A549 (cell line): ENCODE measurements at regions not wholly inside any gene's neighbourhood (a gene's known extent, or its start where the extent isn't known, plus 50 kb on each side); places are given as distances from the start of the nearest gene placed in this dataset.

Source experiments
- ATAC-seq, 2 experiments: fragments of 200-7000 bp in 1 of 2; fragments of >200 bp in 1 of 2; cut with Nextera tagmentation in 1 of 2; cut with Tn5 transposase in 1 of 2; 3 replicates each; pipeline versions ENCODE4 v1.8.0 to v1.9.1; 2018 to 2020; ENCODE audit warnings: mild to moderate bottlenecking in 1 of 2, moderate library complexity in 1 of 2
- CTCF ChIA-PET: fragments of 300-600 bp; sonication (Branson Sonifier 250); formaldehyde crosslinking; extraction: SDS; loops from one replicate; lab custom pipeline; 2021; ENCODE audit warnings: antibody characterized with exemption, inconsistent platforms; lab: Yijun Ruan, JAX
- POLR2A ChIA-PET: fragments of 350-600 bp; formaldehyde crosslinking; extraction: SDS; loops from one replicate; lab custom pipeline; 2021; ENCODE audit warnings: antibody characterized with exemption, inconsistent platforms; lab: Yijun Ruan, JAX
- DNase-seq, 2 experiments: peaks; one replicate each; pipeline versions ENCODE4 v3.0.0 to v3.0.0-alpha.2; 2011 to 2016; ENCODE audit warnings: low read depth in 1 of 2, low spot score in 1 of 2
- FAIRE-seq: peaks from 2 replicates; lab custom pipeline; 2011; peaks lifted over from hg19 to GRCh38; lab: Jason Lieb, UNC
- H3K27ac ChIP-seq, 2 experiments: fragments of >200 bp; sonication (Bioruptor Twin); formaldehyde crosslinking; 3 replicates each; pipeline ENCODE4 v1.5.1; 2016 to 2017
- H3K4me1 ChIP-seq: fragments of >200 bp; sonication (Bioruptor Twin); formaldehyde crosslinking; 3 replicates; pipeline ENCODE4 v1.6.1; 2016
- H3K4me2 ChIP-seq: fragments of >200 bp; sonication (Bioruptor Twin); formaldehyde crosslinking; 3 replicates; pipeline ENCODE4 v1.6.1; 2016
- H3K4me3 ChIP-seq: fragments of >200 bp; sonication (Bioruptor Twin); formaldehyde crosslinking; 3 replicates; pipeline ENCODE4 v1.5.1; 2016
- H3K9me3 ChIP-seq: fragments of >200 bp; sonication (Bioruptor Twin); formaldehyde crosslinking; 3 replicates; pipeline ENCODE4 v1.6.1; 2016
- CEBPB ChIP-seq, 2 experiments: fragments of >200 bp in 1 of 2; sonication (Bioruptor Twin) in 1 of 2; formaldehyde crosslinking in 1 of 2; IDR thresholded peaks; 2 replicates each; pipeline ENCODE4 v1.6.1; 2012 to 2016
- CHD2 ChIP-seq: fragments of 150-350 bp; IDR thresholded peaks from 2 replicates; pipeline ENCODE4 v1.6.1; 2014; ENCODE audit warnings: low read length; ENCODE audit not compliant: partially characterized antibody
- EHF ChIP-seq: fragments of 250-450 bp; sonication (Bioruptor Pico); IDR thresholded peaks from 2 replicates; pipeline ENCODE4 v1.5.0; 2020; ENCODE audit warnings: mild to moderate bottlenecking
- FOSL2 ChIP-seq, 2 experiments: fragments of 450-650 bp in 1 of 2; fragments of >200 bp in 1 of 2; sonication (Bioruptor Twin) in 1 of 2; formaldehyde crosslinking; IDR thresholded peaks; 2 replicates each; pipeline versions ENCODE4 v1.5.0 to v1.6.1; 2016 to 2020; ENCODE audit warnings: mild to moderate bottlenecking in 1 of 2, moderate library complexity in 1 of 2
- HDAC2 ChIP-seq: fragments of 200-600 bp; sonication (generic); IDR thresholded peaks from 2 replicates; pipeline ENCODE4 v1.6.1; 2016
- HEYL ChIP-seq: fragments of 250-450 bp; sonication (Bioruptor Pico); IDR thresholded peaks from 2 replicates; pipeline ENCODE4 v1.8.0; 2021; ENCODE audit warnings: mild to moderate bottlenecking, moderate library complexity
- HOXB5 ChIP-seq: fragments of 250-450 bp; sonication (Bioruptor Pico); IDR thresholded peaks from 2 replicates; pipeline ENCODE4 v1.5.0; 2020; ENCODE audit warnings: mild to moderate bottlenecking, moderate library complexity
- JUNB ChIP-seq: fragments of >200 bp; sonication (Bioruptor Twin); formaldehyde crosslinking; IDR thresholded peaks from 2 replicates; pipeline ENCODE4 v1.6.1; 2016
- KDM1A ChIP-seq: fragments of 200-600 bp; sonication (generic); IDR thresholded peaks from 2 replicates; pipeline ENCODE4 v1.6.1; 2016; ENCODE audit warnings: low read depth, mild to moderate bottlenecking
- KDM5A ChIP-seq: fragments of 200-600 bp; sonication (generic); IDR thresholded peaks from 2 replicates; pipeline ENCODE4 v1.6.1; 2016; ENCODE audit warnings: antibody characterized with exemption, mild to moderate bottlenecking
- NPAS2 ChIP-seq: fragments of 250-450 bp; sonication (Bioruptor Pico); IDR thresholded peaks from 2 replicates; pipeline ENCODE4 v1.8.0; 2022; ENCODE audit warnings: mild to moderate bottlenecking, moderate library complexity, borderline replicate concordance
- PHF8 ChIP-seq: fragments of 200-600 bp; sonication (generic); IDR thresholded peaks from 2 replicates; pipeline ENCODE4 v1.6.1; 2016; ENCODE audit warnings: low read depth, mild to moderate bottlenecking, antibody characterized with exemption, moderate library complexity, borderline replicate concordance
- POLR2AphosphoS2 ChIP-seq: conservative IDR thresholded peaks from 2 replicates; pipeline ENCODE4 v1.6.1; 2012; ENCODE audit warnings: low read length, improper control_type of control experiment, inconsistent platforms
- RAD21 ChIP-seq, 2 experiments: fragments of >200 bp in 1 of 2; sonication (Bioruptor Twin) in 1 of 2; formaldehyde crosslinking in 1 of 2; IDR thresholded peaks in 1 of 2; conservative IDR thresholded peaks in 1 of 2; 2 replicates in 1 of 2; 3 replicates in 1 of 2; pipeline ENCODE4 v1.6.1; 2012 to 2018; ENCODE audit warnings: inconsistent platforms in 1 of 2
- RARB ChIP-seq: fragments of 250-450 bp; sonication (Bioruptor Pico); IDR thresholded peaks from 2 replicates; pipeline ENCODE4 v1.8.0; 2021; ENCODE audit warnings: mild to moderate bottlenecking, moderate library complexity
- SREBF2 ChIP-seq: fragments of 450-650 bp; IDR thresholded peaks from 2 replicates; pipeline ENCODE4 v1.6.1; 2014; ENCODE audit warnings: mild to moderate bottlenecking, moderate library complexity
- ZFP36 ChIP-seq: fragments of 450-650 bp; IDR thresholded peaks from 2 replicates; pipeline ENCODE4 v1.6.1; 2014; ENCODE audit warnings: borderline replicate concordance; ENCODE audit not compliant: partially characterized antibody
- ZSCAN20 ChIP-seq: fragments of 250-450 bp; sonication (Bioruptor Pico); IDR thresholded peaks from 2 replicates; pipeline ENCODE4 v1.8.0; 2022; ENCODE audit warnings: mild to moderate bottlenecking, moderate library complexity
- WGBS: methylation state at CpG from one replicate; pipeline ENCODE4 v1.1.6; 2017; ENCODE audit errors: missing lambda C conversion rate; 5-methylcytosine and 5-hydroxymethylcytosine counted together
- TF ChIP-seq, protein P1 (sequence below): fragments of >200 bp; sonication (Bioruptor Twin); formaldehyde crosslinking; IDR thresholded peaks from 3 replicates; pipeline ENCODE4 v1.5.1; 2016
- TF ChIP-seq, protein P2 (sequence below): fragments of >200 bp; sonication (Bioruptor Twin); formaldehyde crosslinking; IDR thresholded peaks from 2 replicates; pipeline ENCODE4 v1.6.1; 2016
- TF ChIP-seq, protein P3 (sequence below): fragments of 250-450 bp; sonication (Bioruptor Pico); IDR thresholded peaks from 2 replicates; pipeline ENCODE4 v1.5.0; 2021; ENCODE audit warnings: mild to moderate bottlenecking, moderate library complexity, borderline replicate concordance
- TF ChIP-seq, protein P4 (sequence below): IDR thresholded peaks from 2 replicates; pipeline ENCODE4 v1.6.1; 2012
- TF ChIP-seq, protein P5 (sequence below): fragments of 200-600 bp; sonication (generic); IDR thresholded peaks from 2 replicates; pipeline ENCODE4 v1.6.1; 2016; ENCODE audit warnings: antibody characterized with exemption, mild to moderate bottlenecking, moderate library complexity

DNA sequence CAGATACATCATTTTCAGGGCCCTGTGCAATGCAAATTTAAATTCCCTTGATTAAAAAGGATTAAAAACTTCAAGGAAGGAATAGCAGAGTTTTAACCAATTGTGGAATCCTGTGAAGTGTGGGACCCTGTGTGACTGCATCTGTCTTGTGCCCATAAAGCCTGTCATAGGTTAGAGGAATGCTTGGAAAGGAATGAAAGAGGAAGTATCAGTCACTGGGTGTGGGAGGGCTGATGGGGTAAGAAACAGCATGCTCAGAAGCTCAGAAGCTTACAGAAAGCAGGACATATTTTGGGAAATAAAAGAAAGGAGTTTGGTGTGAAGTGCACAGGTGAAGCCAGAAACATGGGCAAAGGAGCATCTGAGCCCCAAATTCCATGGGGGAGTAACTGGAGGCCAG, 150.8 kb upstream of the ETV3 start (continued):
- TF ChIP-seq, protein P1, sequence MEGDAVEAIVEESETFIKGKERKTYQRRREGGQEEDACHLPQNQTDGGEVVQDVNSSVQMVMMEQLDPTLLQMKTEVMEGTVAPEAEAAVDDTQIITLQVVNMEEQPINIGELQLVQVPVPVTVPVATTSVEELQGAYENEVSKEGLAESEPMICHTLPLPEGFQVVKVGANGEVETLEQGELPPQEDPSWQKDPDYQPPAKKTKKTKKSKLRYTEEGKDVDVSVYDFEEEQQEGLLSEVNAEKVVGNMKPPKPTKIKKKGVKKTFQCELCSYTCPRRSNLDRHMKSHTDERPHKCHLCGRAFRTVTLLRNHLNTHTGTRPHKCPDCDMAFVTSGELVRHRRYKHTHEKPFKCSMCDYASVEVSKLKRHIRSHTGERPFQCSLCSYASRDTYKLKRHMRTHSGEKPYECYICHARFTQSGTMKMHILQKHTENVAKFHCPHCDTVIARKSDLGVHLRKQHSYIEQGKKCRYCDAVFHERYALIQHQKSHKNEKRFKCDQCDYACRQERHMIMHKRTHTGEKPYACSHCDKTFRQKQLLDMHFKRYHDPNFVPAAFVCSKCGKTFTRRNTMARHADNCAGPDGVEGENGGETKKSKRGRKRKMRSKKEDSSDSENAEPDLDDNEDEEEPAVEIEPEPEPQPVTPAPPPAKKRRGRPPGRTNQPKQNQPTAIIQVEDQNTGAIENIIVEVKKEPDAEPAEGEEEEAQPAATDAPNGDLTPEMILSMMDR: no peak
- TF ChIP-seq RARB (CRISPR knock-in tag) (no peak), SREBF2 (no peak), HOXB5 (no peak), FOSL2 (IDR thresholded peaks at IDR 0.05) (no peak), FOSL2 (CRISPR knock-in tag; IDR thresholded peaks at IDR 0.05) (no peak)

DNA sequence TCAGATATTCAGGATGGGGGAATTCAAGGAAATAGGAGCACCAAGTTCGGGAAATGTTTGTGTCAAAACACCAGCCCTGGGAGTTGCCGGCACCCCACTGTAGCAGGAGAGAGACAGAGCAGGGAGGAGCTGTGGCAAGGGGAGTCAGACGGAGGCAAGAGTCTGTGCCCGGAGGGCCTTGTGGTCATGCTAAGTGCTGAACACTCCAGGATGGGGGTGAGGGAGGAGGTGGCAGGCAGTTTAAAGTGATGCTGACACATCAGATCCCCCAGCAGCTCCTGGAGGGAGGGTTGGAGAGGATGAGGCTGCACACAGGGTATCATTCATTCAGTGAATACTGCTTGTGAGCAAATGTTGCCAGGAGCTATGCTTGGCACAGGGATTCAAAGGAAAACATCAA, 150.3 kb upstream of the ETV3 start:
- FAIRE-seq (no peak), ATAC-seq (no peak), DNase-seq (no peak)
- TF ChIP-seq CEBPB (IDR thresholded peaks at IDR 0.05): no peak
- no peaks in the 10 kb centered on the region for H3K4me1 ChIP-seq
- H3K27ac ChIP-seq: no peak overlapping the region
- no peak overlapping the region for H3K4me2 ChIP-seq
- ChIA-PET CTCF (interaction anchor here (1.0 to 1.4 kb wide), 2 partner anchors 28 to 199 kb away, joined by 3 to 4 read pairs; no protein-coding TSS in a partner anchor), POLR2A (no interaction called here)
- no peak overlapping the region for H3K4me3 ChIP-seq
- H3K9me3 ChIP-seq: no peaks in the 10 kb centered on the region
- 26% methylated on average over 4 of the region's 4 CpGs for WGBS

DNA sequence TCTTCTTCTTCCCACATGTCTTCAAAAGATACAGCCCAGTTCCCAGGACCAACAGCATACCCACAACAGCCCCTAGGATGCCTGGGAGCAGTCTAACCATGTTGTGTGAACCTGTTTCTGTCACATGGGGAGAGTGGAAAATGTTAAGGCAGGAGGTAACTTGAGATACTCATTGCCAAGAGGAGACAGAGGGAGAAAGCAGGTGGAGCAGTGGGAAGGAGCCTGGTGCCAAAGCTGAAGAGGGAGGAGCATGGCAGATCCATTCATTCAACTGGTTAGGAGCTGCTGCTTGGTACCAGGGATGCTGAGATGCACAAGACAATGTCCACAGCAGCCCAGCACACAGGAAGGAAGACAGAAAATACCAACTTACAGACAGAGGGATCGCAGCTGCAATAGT, 149.8 kb upstream of the ETV3 start:
- 22% methylated on average over 1 of the region's 1 CpG for WGBS
- DNase-seq (no peak), FAIRE-seq (no peak)
- no peaks in the 10 kb centered on the region for H3K9me3 ChIP-seq
- TF ChIP-seq NPAS2 (no peak), EHF (CRISPR knock-in tag) (no peak), KDM5A (no peak), RAD21 (conservative IDR thresholded peaks at IDR 0.05 in 1 of 2, IDR thresholded peaks at IDR 0.05 in 1 of 2) (no peak), ZSCAN20 (CRISPR knock-in tag) (no peak)
- TF ChIP-seq, protein P2, sequence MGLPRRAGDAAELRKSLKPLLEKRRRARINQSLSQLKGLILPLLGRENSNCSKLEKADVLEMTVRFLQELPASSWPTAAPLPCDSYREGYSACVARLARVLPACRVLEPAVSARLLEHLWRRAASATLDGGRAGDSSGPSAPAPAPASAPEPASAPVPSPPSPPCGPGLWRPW: no peak
- TF ChIP-seq, protein P3, sequence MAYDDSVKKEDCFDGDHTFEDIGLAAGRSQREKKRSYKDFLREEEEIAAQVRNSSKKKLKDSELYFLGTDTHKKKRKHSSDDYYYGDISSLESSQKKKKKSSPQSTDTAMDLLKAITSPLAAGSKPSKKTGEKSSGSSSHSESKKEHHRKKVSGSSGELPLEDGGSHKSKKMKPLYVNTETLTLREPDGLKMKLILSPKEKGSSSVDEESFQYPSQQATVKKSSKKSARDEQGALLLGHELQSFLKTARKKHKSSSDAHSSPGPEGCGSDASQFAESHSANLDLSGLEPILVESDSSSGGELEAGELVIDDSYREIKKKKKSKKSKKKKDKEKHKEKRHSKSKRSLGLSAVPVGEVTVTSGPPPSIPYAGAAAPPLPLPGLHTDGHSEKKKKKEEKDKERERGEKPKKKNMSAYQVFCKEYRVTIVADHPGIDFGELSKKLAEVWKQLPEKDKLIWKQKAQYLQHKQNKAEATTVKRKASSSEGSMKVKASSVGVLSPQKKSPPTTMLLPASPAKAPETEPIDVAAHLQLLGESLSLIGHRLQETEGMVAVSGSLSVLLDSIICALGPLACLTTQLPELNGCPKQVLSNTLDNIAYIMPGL (CRISPR knock-in tag): no peak
- TF ChIP-seq, protein P4, sequence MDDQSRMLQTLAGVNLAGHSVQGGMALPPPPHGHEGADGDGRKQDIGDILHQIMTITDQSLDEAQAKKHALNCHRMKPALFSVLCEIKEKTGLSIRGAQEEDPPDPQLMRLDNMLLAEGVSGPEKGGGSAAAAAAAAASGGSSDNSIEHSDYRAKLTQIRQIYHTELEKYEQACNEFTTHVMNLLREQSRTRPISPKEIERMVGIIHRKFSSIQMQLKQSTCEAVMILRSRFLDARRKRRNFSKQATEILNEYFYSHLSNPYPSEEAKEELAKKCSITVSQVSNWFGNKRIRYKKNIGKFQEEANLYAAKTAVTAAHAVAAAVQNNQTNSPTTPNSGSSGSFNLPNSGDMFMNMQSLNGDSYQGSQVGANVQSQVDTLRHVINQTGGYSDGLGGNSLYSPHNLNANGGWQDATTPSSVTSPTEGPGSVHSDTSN: no peak
- TF ChIP-seq, all 56 proteins: peak for 0
- no peak overlapping the region for H3K27ac ChIP-seq
- H3K4me1 ChIP-seq: no peaks in the 10 kb centered on the region
- H3K4me3 ChIP-seq: no peak overlapping the region
- ChIA-PET CTCF (interaction anchor here (1.0 to 1.4 kb wide), 2 partner anchors 28 to 198 kb away, joined by 3 to 4 read pairs; no protein-coding TSS in a partner anchor), POLR2A (no interaction called here)
- no peak overlapping the region for H3K4me2 ChIP-seq
- no peak; a peak in 1 of 6 replicates for ATAC-seq

DNA sequence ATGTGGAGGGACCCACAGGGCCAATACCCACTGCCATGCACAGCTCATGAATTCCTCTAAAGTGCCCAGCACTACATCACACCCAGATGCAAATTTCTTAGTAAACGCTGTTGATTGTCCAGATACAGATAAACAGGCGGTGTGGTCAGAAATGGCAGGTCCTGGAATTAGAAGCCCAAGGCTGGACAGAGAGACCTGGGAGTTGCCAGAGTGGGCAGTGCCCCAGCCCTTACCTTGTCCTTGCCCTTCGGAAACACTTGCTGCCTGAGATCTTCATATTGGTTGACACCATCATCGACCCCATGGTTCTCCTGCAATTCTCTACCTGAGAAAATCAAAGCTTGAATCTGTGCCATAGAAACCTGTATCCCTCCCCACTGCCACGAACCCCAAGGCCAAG, 149.3 kb upstream of the ETV3 start:
- FAIRE-seq: no peak
- Histone ChIP-seq H3K9me3 (no peaks in the 10 kb centered on the region), H3K27ac (no peak overlapping the region), H3K4me1 (no peaks in the 10 kb centered on the region), H3K4me2 (no peak overlapping the region), H3K4me3 (no peak overlapping the region)
- no peak for DNase-seq
- ChIA-PET POLR2A (no interaction called here), CTCF (interaction anchor here (1.4 kb wide), 1 partner anchor 27 kb away, joined by 3 read pairs; no protein-coding TSS in a partner anchor)
- ATAC-seq: no peak
- WGBS: 11% methylated on average over 5 of the region's 5 CpGs
- TF ChIP-seq POLR2AphosphoS2: no peak
- TF ChIP-seq, protein P5, sequence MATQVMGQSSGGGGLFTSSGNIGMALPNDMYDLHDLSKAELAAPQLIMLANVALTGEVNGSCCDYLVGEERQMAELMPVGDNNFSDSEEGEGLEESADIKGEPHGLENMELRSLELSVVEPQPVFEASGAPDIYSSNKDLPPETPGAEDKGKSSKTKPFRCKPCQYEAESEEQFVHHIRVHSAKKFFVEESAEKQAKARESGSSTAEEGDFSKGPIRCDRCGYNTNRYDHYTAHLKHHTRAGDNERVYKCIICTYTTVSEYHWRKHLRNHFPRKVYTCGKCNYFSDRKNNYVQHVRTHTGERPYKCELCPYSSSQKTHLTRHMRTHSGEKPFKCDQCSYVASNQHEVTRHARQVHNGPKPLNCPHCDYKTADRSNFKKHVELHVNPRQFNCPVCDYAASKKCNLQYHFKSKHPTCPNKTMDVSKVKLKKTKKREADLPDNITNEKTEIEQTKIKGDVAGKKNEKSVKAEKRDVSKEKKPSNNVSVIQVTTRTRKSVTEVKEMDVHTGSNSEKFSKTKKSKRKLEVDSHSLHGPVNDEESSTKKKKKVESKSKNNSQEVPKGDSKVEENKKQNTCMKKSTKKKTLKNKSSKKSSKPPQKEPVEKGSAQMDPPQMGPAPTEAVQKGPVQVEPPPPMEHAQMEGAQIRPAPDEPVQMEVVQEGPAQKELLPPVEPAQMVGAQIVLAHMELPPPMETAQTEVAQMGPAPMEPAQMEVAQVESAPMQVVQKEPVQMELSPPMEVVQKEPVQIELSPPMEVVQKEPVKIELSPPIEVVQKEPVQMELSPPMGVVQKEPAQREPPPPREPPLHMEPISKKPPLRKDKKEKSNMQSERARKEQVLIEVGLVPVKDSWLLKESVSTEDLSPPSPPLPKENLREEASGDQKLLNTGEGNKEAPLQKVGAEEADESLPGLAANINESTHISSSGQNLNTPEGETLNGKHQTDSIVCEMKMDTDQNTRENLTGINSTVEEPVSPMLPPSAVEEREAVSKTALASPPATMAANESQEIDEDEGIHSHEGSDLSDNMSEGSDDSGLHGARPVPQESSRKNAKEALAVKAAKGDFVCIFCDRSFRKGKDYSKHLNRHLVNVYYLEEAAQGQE: no peak
- no peak for TF ChIP-seq ZFP36
- TF ChIP-seq CHD2: no peak
- TF ChIP-seq HDAC2: no peak
- no peak for TF ChIP-seq RARB (CRISPR knock-in tag)
- no peak for TF ChIP-seq KDM1A
- TF ChIP-seq, protein P2: no peak
- no peak for TF ChIP-seq JUNB
- no peak for TF ChIP-seq PHF8
- no peak for TF ChIP-seq HEYL (CRISPR knock-in tag)
